CD4-positive, alpha-beta T cell treated with Interleukin-17A for 4 hours (primary cell): ENCODE measurements at regions not wholly inside any gene's neighbourhood (a gene's known extent, or its start where the extent isn't known, plus 50 kb on each side); places are given as distances from the start of the nearest gene placed in this dataset.

Source experiments
- DNase-seq: peaks from one replicate; pipeline ENCODE4 v3.0.0-alpha.2; 2020; ENCODE audit warnings: mixed read lengths

GRCh38 chr20:24134930-24135329, 146.4 kb upstream of the GGTLC1 start:
- no peak for DNase-seq

- DNase-seq, result no peak
Measured at GRCh38 chr20:24134284-24134683, 145.7 kb upstream of the GGTLC1 start.

GRCh38 chr20:24132246-24132645, 143.7 kb upstream of the GGTLC1 start:
- DNase-seq, result no peak

- no peak for DNase-seq
Measured at GRCh38 chr20:24131684-24132083, 143.1 kb upstream of the GGTLC1 start.

GRCh38 chr20:24131281-24131680, 142.7 kb upstream of the GGTLC1 start:
- DNase-seq, result no peak

GRCh38 chr20:24129641-24130040, 141.1 kb upstream of the GGTLC1 start:
- no peak for DNase-seq

GRCh38 chr20:24124951-24125650, 136.5 kb upstream of the GGTLC1 start:
- DNase-seq, result no peak

GRCh38 chr20:24124003-24124402, 135.4 kb upstream of the GGTLC1 start:
- no peak for DNase-seq

- no peak for DNase-seq
Measured at GRCh38 chr20:24118441-24119175, 130.0 kb upstream of the GGTLC1 start.

GRCh38 chr20:24118034-24118433, 129.5 kb upstream of the GGTLC1 start:
- no peak for DNase-seq

GRCh38 chr20:24117383-24117782, 128.8 kb upstream of the GGTLC1 start:
- DNase-seq, result no peak

GRCh38 chr20:24116611-24117010, 128.0 kb upstream of the GGTLC1 start:
- no peak for DNase-seq

GRCh38 chr20:24112360-24112759, 123.8 kb upstream of the GGTLC1 start:
- DNase-seq, result no peak

- DNase-seq, result no peak
Measured at GRCh38 chr20:24111858-24112257, 123.3 kb upstream of the GGTLC1 start.

- no peak for DNase-seq
Measured at GRCh38 chr20:24109537-24109936, 121.0 kb upstream of the GGTLC1 start.

GRCh38 chr20:24109008-24109407, 120.4 kb upstream of the GGTLC1 start:
- peak; percentile 10 for DNase-seq

GRCh38 chr20:24108581-24108980, 120.0 kb upstream of the GGTLC1 start:
- no peak for DNase-seq

GRCh38 chr20:24106801-24107445, 118.3 kb upstream of the GGTLC1 start:
- DNase-seq, result no peak

- no peak for DNase-seq
Measured at GRCh38 chr20:24106150-24106800, 117.7 kb upstream of the GGTLC1 start.

GRCh38 chr20:24102749-24103333, 114.3 kb upstream of the GGTLC1 start:
- DNase-seq, result no peak

GRCh38 chr20:24102290-24102689, 113.7 kb upstream of the GGTLC1 start:
- peak; percentile 15 for DNase-seq

GRCh38 chr20:24100370-24101011, 111.9 kb upstream of the GGTLC1 start:
- peak; percentile 71 for DNase-seq

- DNase-seq, result no peak
Measured at GRCh38 chr20:24098886-24099285, 110.3 kb upstream of the GGTLC1 start.
